ENCODE measurements at regions not wholly inside any gene's neighbourhood (a gene's known extent, or its start where the extent isn't known, plus 50 kb on each side); places are given as distances from the start of the nearest gene placed in this dataset.

DNA sequence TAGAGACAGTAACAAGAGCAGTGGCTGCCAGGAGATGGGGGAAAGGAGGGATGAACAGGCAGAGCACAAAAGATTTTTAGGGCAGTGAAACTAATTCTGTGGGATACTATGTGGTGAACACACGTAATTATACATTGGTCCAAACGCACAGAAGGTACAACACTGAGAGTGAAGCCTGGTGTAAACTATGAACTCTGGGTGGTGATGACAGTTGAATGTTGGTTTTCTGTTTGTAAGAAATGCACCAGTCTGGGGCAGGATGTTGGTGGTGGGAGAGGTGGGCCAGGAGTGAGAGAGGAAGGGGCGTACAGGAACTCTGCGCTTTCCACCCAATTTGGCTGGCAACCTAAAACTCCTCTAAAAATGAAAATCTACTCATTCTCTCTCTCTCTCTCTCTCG lies 50.2 kb upstream of the TIAM1 start:
- Histone ChIP-seq H3K27ac (ENCODE audit: low read depth, low read length, poor library complexity, severe bottlenecking) (no peak overlapping the region), H3K4me2 (ENCODE audit: low read length) (no peak overlapping the region), H3K9me2 (ENCODE audit: insufficient read depth, low read length) (no peaks in the 10 kb centered on the region), H3K9me3 (ENCODE audit: low read length) (no peaks in the 10 kb centered on the region), H4K20me1 (ENCODE audit: insufficient read depth, low read length) (no peaks in the 10 kb centered on the region), H3K79me2 (ENCODE audit: insufficient read depth, low read depth, low read length) (peaks cover 2% of the 10 kb centered on the region; the same call in 1 of the 2 replicates), H3K4me1 (ENCODE audit: insufficient read depth, low read length, poor library complexity, severe bottlenecking) (peaks cover 23% of the 10 kb centered on the region), H3K36me3 (ENCODE audit: insufficient read depth, low read length) (no peaks in the 10 kb centered on the region), H3K4me3 (ENCODE audit: low read depth, low read length, poor library complexity, severe bottlenecking) (no peak overlapping the region), H2AFZ (ENCODE audit: low read length) (no peak overlapping the region)
- intact Hi-C loops (cut with micrococcal nuclease; ENCODE audit: unreplicated experiment), result no loop called here
- TF ChIP-seq, protein P1, sequence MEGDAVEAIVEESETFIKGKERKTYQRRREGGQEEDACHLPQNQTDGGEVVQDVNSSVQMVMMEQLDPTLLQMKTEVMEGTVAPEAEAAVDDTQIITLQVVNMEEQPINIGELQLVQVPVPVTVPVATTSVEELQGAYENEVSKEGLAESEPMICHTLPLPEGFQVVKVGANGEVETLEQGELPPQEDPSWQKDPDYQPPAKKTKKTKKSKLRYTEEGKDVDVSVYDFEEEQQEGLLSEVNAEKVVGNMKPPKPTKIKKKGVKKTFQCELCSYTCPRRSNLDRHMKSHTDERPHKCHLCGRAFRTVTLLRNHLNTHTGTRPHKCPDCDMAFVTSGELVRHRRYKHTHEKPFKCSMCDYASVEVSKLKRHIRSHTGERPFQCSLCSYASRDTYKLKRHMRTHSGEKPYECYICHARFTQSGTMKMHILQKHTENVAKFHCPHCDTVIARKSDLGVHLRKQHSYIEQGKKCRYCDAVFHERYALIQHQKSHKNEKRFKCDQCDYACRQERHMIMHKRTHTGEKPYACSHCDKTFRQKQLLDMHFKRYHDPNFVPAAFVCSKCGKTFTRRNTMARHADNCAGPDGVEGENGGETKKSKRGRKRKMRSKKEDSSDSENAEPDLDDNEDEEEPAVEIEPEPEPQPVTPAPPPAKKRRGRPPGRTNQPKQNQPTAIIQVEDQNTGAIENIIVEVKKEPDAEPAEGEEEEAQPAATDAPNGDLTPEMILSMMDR (conservative IDR thresholded peaks at IDR 0.05; ENCODE audit: low read length), result no peak
- TF ChIP-seq EZH2phosphoT487 (IDR thresholded peaks at IDR 0.05; ENCODE audit: borderline replicate concordance, low read depth, low read length), result no peak
- no peak for DNase-seq (ENCODE audit: low spot score)
- ChIA-PET POLR2A (interaction anchor here (0.7 to 1.3 kb wide), 2 partner anchors 9 to 18 kb away, joined by 3 to 4 read pairs; no protein-coding TSS in a partner anchor), CTCF (ENCODE audit: unreplicated experiment) (no interaction called here)
- BruUV-seq (replicated peaks), result no TSS peak
